HT1080 (cell line): ENCODE measurements at regions not wholly inside any gene's neighbourhood (a gene's known extent, or its start where the extent isn't known, plus 50 kb on each side); places are given as distances from the start of the nearest gene placed in this dataset.

Experiments used
- DNase-seq: peaks from one replicate; pipeline ENCODE4 v3.0.0-alpha.2; 2015; ENCODE audit warnings: low read depth

GRCh38 chr2:21928292-21928691 is 804.5 kb downstream of the TDRD15 start:
- DNase-seq = no peak

- DNase-seq = no peak
Measured at GRCh38 chr2:21930226-21930625, 806.5 kb downstream of the TDRD15 start.

- DNase-seq = peak; percentile 8
Measured at GRCh38 chr2:21939967-21940366, 816.2 kb downstream of the TDRD15 start.

- DNase-seq = no peak
Measured at GRCh38 chr2:21944536-21944935, 820.8 kb downstream of the TDRD15 start.

- DNase-seq = no peak
Measured at GRCh38 chr2:21945658-21946057, 821.9 kb downstream of the TDRD15 start.

- DNase-seq = no peak
Measured at GRCh38 chr2:21947046-21947445, 823.3 kb downstream of the TDRD15 start.

- DNase-seq = peak; percentile 34
Measured at GRCh38 chr2:21966139-21966538, 842.4 kb downstream of the TDRD15 start.

GRCh38 chr2:21970971-21971370 is 847.2 kb downstream of the TDRD15 start:
- DNase-seq = no peak

GRCh38 chr2:21972586-21972985 is 848.8 kb downstream of the TDRD15 start:
- no peak for DNase-seq

GRCh38 chr2:21981127-21981526 is 857.4 kb downstream of the TDRD15 start:
- peak; percentile 8 for DNase-seq

GRCh38 chr2:21993002-21993401 is 869.2 kb downstream of the TDRD15 start:
- no peak for DNase-seq

GRCh38 chr2:21996339-21996738 is 872.6 kb downstream of the TDRD15 start:
- DNase-seq = no peak

- no peak for DNase-seq
Measured at GRCh38 chr2:21999522-21999921, 875.8 kb downstream of the TDRD15 start.

GRCh38 chr2:22002066-22002465 is 878.3 kb downstream of the TDRD15 start:
- DNase-seq = peak; percentile 52

- DNase-seq = no peak
Measured at GRCh38 chr2:22003270-22003669, 879.5 kb downstream of the TDRD15 start.

- DNase-seq = no peak
Measured at GRCh38 chr2:22011048-22011447, 887.3 kb downstream of the TDRD15 start.

GRCh38 chr2:22020091-22020742 is 896.4 kb downstream of the TDRD15 start:
- DNase-seq = no peak

GRCh38 chr2:22027345-22028005 is 903.7 kb downstream of the TDRD15 start:
- DNase-seq = no peak

- no peak for DNase-seq
Measured at GRCh38 chr2:22035361-22035830, 911.6 kb downstream of the TDRD15 start.

- DNase-seq = peak; percentile 4
Measured at GRCh38 chr2:22037274-22037673, 913.5 kb downstream of the TDRD15 start.

- DNase-seq = no peak
Measured at GRCh38 chr2:22043784-22044183, 920.0 kb downstream of the TDRD15 start.

- DNase-seq = no peak
Measured at GRCh38 chr2:22055784-22056620, 932.2 kb downstream of the TDRD15 start.
